Gastroesophageal sphincter (tissue), 3 donors: ENCODE measurements at regions not wholly inside any gene's neighbourhood (a gene's known extent, or its start where the extent isn't known, plus 50 kb on each side); places are given as distances from the start of the nearest gene placed in this dataset.

ENCODE experiments used
- EP300 ChIP-seq: sonication (generic); formaldehyde crosslinking; IDR thresholded peaks from one replicate; pipeline ENCODE4 v1.6.1; 2017; ENCODE audit warnings: antibody characterized with exemption, mild to moderate bottlenecking
- POLR2A ChIP-seq, 2 donors: fragments of 450-650 bp; IDR thresholded peaks; one replicate each; pipeline ENCODE4 v1.6.1; 2017; ENCODE audit warnings: antibody characterized with exemption in 2 of 2, mild to moderate bottlenecking in 2 of 2, moderate library complexity in 1 of 2
- POLR2AphosphoS5 ChIP-seq: sonication (generic); formaldehyde crosslinking; IDR thresholded peaks from one replicate; pipeline ENCODE4 v1.6.1; 2017; ENCODE audit warnings: antibody characterized with exemption
- TF ChIP-seq, protein P1 (sequence below), 4 experiments: fragments of 200-600 bp in 2 of 4; fragments of 450-650 bp in 2 of 4; sonication (generic) in 1 of 4; IDR thresholded peaks; one replicate each; pipeline ENCODE4 v1.5.1; 2017 to 2019; ENCODE audit warnings: antibody characterized with exemption in 4 of 4, mild to moderate bottlenecking in 2 of 4, moderate library complexity in 2 of 4

GRCh38 chr4:181566490-181566889 lies 676.7 kb upstream of the TENM3 start:
- no peak for TF ChIP-seq POLR2A (IDR thresholded peaks at IDR 0.05)
- no peak for TF ChIP-seq EP300
- TF ChIP-seq, protein P1, sequence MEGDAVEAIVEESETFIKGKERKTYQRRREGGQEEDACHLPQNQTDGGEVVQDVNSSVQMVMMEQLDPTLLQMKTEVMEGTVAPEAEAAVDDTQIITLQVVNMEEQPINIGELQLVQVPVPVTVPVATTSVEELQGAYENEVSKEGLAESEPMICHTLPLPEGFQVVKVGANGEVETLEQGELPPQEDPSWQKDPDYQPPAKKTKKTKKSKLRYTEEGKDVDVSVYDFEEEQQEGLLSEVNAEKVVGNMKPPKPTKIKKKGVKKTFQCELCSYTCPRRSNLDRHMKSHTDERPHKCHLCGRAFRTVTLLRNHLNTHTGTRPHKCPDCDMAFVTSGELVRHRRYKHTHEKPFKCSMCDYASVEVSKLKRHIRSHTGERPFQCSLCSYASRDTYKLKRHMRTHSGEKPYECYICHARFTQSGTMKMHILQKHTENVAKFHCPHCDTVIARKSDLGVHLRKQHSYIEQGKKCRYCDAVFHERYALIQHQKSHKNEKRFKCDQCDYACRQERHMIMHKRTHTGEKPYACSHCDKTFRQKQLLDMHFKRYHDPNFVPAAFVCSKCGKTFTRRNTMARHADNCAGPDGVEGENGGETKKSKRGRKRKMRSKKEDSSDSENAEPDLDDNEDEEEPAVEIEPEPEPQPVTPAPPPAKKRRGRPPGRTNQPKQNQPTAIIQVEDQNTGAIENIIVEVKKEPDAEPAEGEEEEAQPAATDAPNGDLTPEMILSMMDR (IDR thresholded peaks at IDR 0.05), result no peak
- TF ChIP-seq POLR2AphosphoS5, result peak; percentile 55
